Stomach (tissue), 4 donors: ENCODE measurements at regions not wholly inside any gene's neighbourhood (a gene's known extent, or its start where the extent isn't known, plus 50 kb on each side); places are given as distances from the start of the nearest gene placed in this dataset.

Experiments
- EP300 ChIP-seq: sonication (generic); formaldehyde crosslinking; IDR thresholded peaks from one replicate; pipeline ENCODE4 v1.6.1; 2017; ENCODE audit warnings: antibody characterized with exemption
- POLR2A ChIP-seq, 4 donors: fragments of 450-650 bp; IDR thresholded peaks; one replicate each; pipeline ENCODE4 v1.6.1; 2016; ENCODE audit warnings: antibody characterized with exemption in 4 of 4, control low read depth in 2 of 4, mild to moderate bottlenecking in 1 of 4, moderate library complexity in 1 of 4
- POLR2AphosphoS5 ChIP-seq, 3 donors: sonication (generic); formaldehyde crosslinking; IDR thresholded peaks; one replicate each; pipeline ENCODE4 v1.6.1; 2016; ENCODE audit warnings: antibody characterized with exemption in 3 of 3
- TF ChIP-seq, protein P1 (sequence below), 7 experiments: fragments of 450-650 bp in 4 of 7; fragments of 200-600 bp in 3 of 7; sonication (generic) in 3 of 7; IDR thresholded peaks; one replicate each; pipeline ENCODE4 v1.5.1; 2016 to 2019; ENCODE audit warnings: antibody characterized with exemption in 7 of 7, control low read depth in 2 of 7, mild to moderate bottlenecking in 1 of 7

DNA sequence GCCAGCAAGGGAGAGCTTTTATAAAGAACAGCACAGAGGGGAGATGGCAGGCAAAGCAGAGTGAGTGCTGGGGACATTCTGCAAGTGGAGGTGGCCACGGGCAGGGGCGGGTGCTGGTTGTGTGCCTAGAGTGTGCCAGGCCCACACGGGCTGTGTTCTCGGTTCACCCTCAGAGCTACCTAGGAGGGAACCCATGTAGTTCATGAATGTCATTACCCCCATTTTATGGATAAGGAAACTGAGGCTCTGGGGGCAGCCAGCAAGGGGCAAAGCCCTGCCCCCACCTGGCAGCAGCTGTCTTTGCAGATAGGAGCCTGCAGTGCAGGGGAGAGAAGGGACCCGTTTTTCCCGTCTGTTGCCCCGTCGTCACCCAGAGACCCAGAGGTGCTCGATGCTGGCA is 85.2 kb upstream of the NCOR2 start:
- TF ChIP-seq, protein P1, sequence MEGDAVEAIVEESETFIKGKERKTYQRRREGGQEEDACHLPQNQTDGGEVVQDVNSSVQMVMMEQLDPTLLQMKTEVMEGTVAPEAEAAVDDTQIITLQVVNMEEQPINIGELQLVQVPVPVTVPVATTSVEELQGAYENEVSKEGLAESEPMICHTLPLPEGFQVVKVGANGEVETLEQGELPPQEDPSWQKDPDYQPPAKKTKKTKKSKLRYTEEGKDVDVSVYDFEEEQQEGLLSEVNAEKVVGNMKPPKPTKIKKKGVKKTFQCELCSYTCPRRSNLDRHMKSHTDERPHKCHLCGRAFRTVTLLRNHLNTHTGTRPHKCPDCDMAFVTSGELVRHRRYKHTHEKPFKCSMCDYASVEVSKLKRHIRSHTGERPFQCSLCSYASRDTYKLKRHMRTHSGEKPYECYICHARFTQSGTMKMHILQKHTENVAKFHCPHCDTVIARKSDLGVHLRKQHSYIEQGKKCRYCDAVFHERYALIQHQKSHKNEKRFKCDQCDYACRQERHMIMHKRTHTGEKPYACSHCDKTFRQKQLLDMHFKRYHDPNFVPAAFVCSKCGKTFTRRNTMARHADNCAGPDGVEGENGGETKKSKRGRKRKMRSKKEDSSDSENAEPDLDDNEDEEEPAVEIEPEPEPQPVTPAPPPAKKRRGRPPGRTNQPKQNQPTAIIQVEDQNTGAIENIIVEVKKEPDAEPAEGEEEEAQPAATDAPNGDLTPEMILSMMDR (IDR thresholded peaks at IDR 0.05) = no peak
- TF ChIP-seq EP300 (no peak), POLR2A (IDR thresholded peaks at IDR 0.05) (no peak), POLR2AphosphoS5 (IDR thresholded peaks at IDR 0.05) (no peak)
